Loucy (cell line): ENCODE measurements at regions not wholly inside any gene's neighbourhood (a gene's known extent, or its start where the extent isn't known, plus 50 kb on each side); places are given as distances from the start of the nearest gene placed in this dataset.

ENCODE experiments used
- H2AFZ ChIP-seq: fragments of 200-600 bp; sonication (generic); 2 replicates; pipeline ENCODE4 v1.6.0; 2016; ENCODE audit warnings: antibody characterized with exemption, mild to moderate bottlenecking, low read length, moderate library complexity
- H3F3A ChIP-seq: fragments of 200-600 bp; 2 replicates; pipeline ENCODE4 v1.6.0; 2016; ENCODE audit warnings: antibody characterized with exemption, low read depth, mild to moderate bottlenecking
- H3K27me3 ChIP-seq: fragments of 200-600 bp; sonication (generic); 2 replicates; pipeline ENCODE4 v1.6.1; 2014; ENCODE audit warnings: low read length, mild to moderate bottlenecking; ENCODE audit not compliant: insufficient read depth, poor library complexity, severe bottlenecking
- H3K36me3 ChIP-seq: fragments of 200-600 bp; sonication (generic); 2 replicates; pipeline ENCODE4 v1.6.1; 2016; ENCODE audit warnings: low read length; ENCODE audit not compliant: insufficient read depth
- H3K4me1 ChIP-seq: fragments of 200-600 bp; sonication (generic); 2 replicates; pipeline ENCODE4 v1.5.1; 2014; ENCODE audit warnings: low read length, mild to moderate bottlenecking; ENCODE audit not compliant: insufficient read depth, poor library complexity, severe bottlenecking
- H3K4me2 ChIP-seq: fragments of 200-600 bp; sonication (generic); 2 replicates; pipeline ENCODE4 v1.6.0; 2014; ENCODE audit warnings: antibody characterized with exemption, low read length, low read depth, mild to moderate bottlenecking; ENCODE audit not compliant: poor library complexity, severe bottlenecking
- H3K4me3 ChIP-seq: fragments of 200-600 bp; sonication (generic); 2 replicates; pipeline ENCODE4 v1.5.1; 2014; ENCODE audit warnings: low read length, mild to moderate bottlenecking, mixed read lengths; ENCODE audit not compliant: poor library complexity, severe bottlenecking
- H3K79me2 ChIP-seq: fragments of 200-600 bp; sonication (generic); 2 replicates; pipeline ENCODE4 v1.6.1; 2014; ENCODE audit warnings: low read length; ENCODE audit not compliant: insufficient read depth
- H3K9ac ChIP-seq: fragments of 200-600 bp; sonication (generic); 2 replicates; pipeline ENCODE4 v1.6.0; 2014; ENCODE audit warnings: mild to moderate bottlenecking, low read depth, low read length, moderate library complexity; ENCODE audit not compliant: poor library complexity, severe bottlenecking
- H3K9me2 ChIP-seq: fragments of 200-600 bp; sonication (generic); replicated peaks from 2 replicates; pipeline ENCODE4 v1.6.1; 2016; ENCODE audit warnings: low read depth, low read length, mixed read lengths
- H3K9me3 ChIP-seq: fragments of 200-600 bp; sonication (generic); 2 replicates; pipeline ENCODE4 v1.6.1; 2014; ENCODE audit warnings: mild to moderate bottlenecking, antibody characterized with exemption, low read length, low read depth; ENCODE audit not compliant: insufficient read depth
- H4K20me1 ChIP-seq: fragments of 200-600 bp; sonication (generic); 2 replicates; pipeline ENCODE4 v1.6.0; 2014; ENCODE audit warnings: antibody characterized with exemption, low read length, mild to moderate bottlenecking; ENCODE audit not compliant: insufficient read depth, poor library complexity, severe bottlenecking
- EZH2phosphoT487 ChIP-seq: fragments of 200-600 bp; IDR thresholded peaks from 2 replicates; pipeline ENCODE4 v1.6.1; 2018; ENCODE audit warnings: antibody characterized with exemption, mild to moderate bottlenecking, moderate library complexity, borderline replicate concordance
- TF ChIP-seq, protein P1 (sequence below): fragments of 200-600 bp; sonication (generic); conservative IDR thresholded peaks from 2 replicates; pipeline ENCODE4 v1.5.1; 2014; ENCODE audit warnings: mild to moderate bottlenecking, antibody characterized with exemption, low read length

GRCh38 chr5:123754908-123755307 is 242.9 kb downstream of the CSNK1G3 start:
- Histone ChIP-seq H3K4me1 (no peaks in the 10 kb centered on the region), H3K4me2 (no peak overlapping the region), H3K27me3 (no peaks in the 10 kb centered on the region), H3K79me2 (no peaks in the 10 kb centered on the region), H3K9me3 (no peaks in the 10 kb centered on the region), H3K9me2 (no peaks in the 10 kb centered on the region), H3K9ac (no peak overlapping the region), H3F3A (no peaks in the 10 kb centered on the region), H2AFZ (no peak overlapping the region), H4K20me1 (no peaks in the 10 kb centered on the region), H3K36me3 (no peaks in the 10 kb centered on the region), H3K4me3 (no peak overlapping the region)
- TF ChIP-seq, protein P1, sequence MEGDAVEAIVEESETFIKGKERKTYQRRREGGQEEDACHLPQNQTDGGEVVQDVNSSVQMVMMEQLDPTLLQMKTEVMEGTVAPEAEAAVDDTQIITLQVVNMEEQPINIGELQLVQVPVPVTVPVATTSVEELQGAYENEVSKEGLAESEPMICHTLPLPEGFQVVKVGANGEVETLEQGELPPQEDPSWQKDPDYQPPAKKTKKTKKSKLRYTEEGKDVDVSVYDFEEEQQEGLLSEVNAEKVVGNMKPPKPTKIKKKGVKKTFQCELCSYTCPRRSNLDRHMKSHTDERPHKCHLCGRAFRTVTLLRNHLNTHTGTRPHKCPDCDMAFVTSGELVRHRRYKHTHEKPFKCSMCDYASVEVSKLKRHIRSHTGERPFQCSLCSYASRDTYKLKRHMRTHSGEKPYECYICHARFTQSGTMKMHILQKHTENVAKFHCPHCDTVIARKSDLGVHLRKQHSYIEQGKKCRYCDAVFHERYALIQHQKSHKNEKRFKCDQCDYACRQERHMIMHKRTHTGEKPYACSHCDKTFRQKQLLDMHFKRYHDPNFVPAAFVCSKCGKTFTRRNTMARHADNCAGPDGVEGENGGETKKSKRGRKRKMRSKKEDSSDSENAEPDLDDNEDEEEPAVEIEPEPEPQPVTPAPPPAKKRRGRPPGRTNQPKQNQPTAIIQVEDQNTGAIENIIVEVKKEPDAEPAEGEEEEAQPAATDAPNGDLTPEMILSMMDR: no peak
- no peak for TF ChIP-seq EZH2phosphoT487

DNA sequence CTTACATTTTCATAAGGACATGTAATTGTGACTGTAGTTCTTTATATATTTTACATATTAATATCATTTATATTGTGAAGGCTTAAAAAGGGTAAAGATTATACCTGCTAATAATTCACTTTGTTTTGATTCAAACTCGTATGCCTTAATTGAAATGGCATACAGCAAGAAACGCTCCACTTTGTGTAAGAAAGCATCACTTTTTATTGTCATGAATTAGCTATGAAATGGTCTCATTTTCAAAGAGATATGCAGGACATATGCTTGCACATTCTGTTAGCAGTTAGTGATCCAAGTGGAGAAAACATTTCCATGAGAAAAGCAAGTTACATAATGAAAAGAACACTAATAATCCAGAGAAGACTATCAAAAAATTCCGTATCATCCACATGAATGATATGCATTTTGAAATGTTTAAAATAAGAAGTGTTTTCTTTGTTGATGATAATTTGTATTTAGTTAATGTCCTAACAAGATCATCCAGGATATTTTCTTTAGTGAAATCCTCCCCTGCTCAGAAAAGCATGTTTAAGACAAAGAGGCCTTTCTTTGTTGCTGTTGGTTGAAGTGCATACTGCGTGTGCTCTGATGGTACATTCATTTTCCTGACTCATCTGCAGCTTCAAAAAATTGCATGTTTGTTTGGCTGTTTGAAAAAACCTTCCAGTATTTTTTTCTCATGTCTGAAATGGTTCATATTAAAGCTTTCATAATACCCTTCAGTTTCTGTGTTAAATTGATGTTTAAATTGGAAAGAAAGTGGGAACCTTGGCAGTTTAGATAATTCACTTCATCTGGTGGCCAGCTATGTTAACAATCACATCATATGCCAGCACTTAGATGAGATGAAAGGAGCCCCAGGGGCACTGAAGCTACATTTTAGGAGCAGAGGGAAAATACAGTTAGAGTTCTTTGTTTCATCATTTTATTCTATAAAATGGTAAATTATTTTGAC is 242.2 kb downstream of the CSNK1G3 start:
- TF ChIP-seq, protein P1: no peak
- TF ChIP-seq EZH2phosphoT487: no peak
- Histone ChIP-seq H2AFZ (no peak overlapping the region), H3K9me2 (no peaks in the 10 kb centered on the region), H3K9ac (no peak overlapping the region), H4K20me1 (no peaks in the 10 kb centered on the region), H3K9me3 (no peaks in the 10 kb centered on the region), H3K79me2 (no peaks in the 10 kb centered on the region), H3K4me3 (no peak overlapping the region), H3F3A (no peaks in the 10 kb centered on the region), H3K36me3 (no peaks in the 10 kb centered on the region), H3K4me2 (no peak overlapping the region), H3K4me1 (no peaks in the 10 kb centered on the region), H3K27me3 (no peaks in the 10 kb centered on the region)

GRCh38 chr5:123753180-123753936 is 241.4 kb downstream of the CSNK1G3 start:
- H3K27me3 ChIP-seq: no peaks in the 10 kb centered on the region
- H2AFZ ChIP-seq: no peak overlapping the region
- H3F3A ChIP-seq: no peaks in the 10 kb centered on the region
- no peaks in the 10 kb centered on the region for H3K79me2 ChIP-seq
- H4K20me1 ChIP-seq: no peaks in the 10 kb centered on the region
- TF ChIP-seq, protein P1: no peak
- no peak for TF ChIP-seq EZH2phosphoT487
- H3K9ac ChIP-seq: no peak overlapping the region
- H3K4me3 ChIP-seq: no peak overlapping the region
- no peaks in the 10 kb centered on the region for H3K9me3 ChIP-seq
- H3K36me3 ChIP-seq: no peaks in the 10 kb centered on the region
- no peaks in the 10 kb centered on the region for H3K9me2 ChIP-seq
- no peak overlapping the region for H3K4me2 ChIP-seq
- H3K4me1 ChIP-seq: no peaks in the 10 kb centered on the region
